ENCODE measurements at regions not wholly inside any gene's neighbourhood (a gene's known extent, or its start where the extent isn't known, plus 50 kb on each side); places are given as distances from the start of the nearest gene placed in this dataset.

DNA sequence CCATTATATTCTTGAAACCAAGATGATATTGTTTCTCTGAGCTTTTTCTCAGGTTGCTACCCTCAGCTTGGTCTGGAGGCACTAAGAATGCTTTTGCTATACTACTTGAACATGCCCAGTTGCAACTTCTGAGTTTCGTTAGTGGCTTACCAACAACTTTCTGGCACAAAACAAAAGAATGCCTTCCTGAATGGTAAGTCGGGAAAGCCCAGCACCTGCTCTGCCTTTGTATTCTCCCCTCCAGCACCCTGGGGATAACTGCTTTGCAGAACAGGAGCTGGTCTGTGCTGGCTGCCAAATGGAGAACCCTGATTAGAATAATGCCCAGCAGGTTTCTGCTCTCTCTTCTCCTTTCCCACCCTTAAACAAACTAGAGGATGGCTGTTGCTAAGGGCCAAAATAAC, 149.3 kb downstream of the TGFB2 start:
- no peak for DNase-seq
- no peak for ATAC-seq
- Histone ChIP-seq H3K9me3 (no peaks in the 10 kb centered on the region), H3K4me1 (peaks cover 6% of the 10 kb centered on the region), H3K36me3 (no peaks in the 10 kb centered on the region), H3K4me3 (no peak overlapping the region), H3K27ac (no peak overlapping the region), H3K27me3 (no peaks in the 10 kb centered on the region)
- TF ChIP-seq, protein P1, sequence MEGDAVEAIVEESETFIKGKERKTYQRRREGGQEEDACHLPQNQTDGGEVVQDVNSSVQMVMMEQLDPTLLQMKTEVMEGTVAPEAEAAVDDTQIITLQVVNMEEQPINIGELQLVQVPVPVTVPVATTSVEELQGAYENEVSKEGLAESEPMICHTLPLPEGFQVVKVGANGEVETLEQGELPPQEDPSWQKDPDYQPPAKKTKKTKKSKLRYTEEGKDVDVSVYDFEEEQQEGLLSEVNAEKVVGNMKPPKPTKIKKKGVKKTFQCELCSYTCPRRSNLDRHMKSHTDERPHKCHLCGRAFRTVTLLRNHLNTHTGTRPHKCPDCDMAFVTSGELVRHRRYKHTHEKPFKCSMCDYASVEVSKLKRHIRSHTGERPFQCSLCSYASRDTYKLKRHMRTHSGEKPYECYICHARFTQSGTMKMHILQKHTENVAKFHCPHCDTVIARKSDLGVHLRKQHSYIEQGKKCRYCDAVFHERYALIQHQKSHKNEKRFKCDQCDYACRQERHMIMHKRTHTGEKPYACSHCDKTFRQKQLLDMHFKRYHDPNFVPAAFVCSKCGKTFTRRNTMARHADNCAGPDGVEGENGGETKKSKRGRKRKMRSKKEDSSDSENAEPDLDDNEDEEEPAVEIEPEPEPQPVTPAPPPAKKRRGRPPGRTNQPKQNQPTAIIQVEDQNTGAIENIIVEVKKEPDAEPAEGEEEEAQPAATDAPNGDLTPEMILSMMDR (IDR thresholded peaks at IDR 0.05), result no peak
- intact Hi-C loops (cut with DNase I), result no loop called here

DNA sequence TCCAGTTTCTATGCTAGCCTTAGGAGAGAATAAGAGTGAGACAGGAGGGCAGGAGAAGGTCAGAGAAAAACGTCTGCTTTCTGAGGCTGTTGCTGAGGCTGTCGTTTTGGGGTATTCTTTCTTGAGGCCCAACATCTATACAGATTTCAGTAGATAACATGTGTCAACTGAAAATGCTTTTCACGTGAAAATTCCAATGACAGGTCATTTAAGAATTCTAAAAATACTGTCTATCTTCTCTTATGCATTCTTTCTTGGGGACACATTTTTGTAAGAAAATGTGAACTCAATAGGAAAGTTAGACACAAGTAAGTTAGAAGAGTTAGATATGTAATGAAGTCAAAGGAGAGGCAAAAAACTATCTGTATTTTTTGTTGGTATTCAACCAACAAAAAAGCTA, 150.8 kb downstream of the TGFB2 start:
- H3K27me3 ChIP-seq, result no peaks in the 10 kb centered on the region
- H3K27ac ChIP-seq, result no peak overlapping the region
- H3K9me3 ChIP-seq, result no peaks in the 10 kb centered on the region
- H3K4me1 ChIP-seq, result peaks cover 11% of the 10 kb centered on the region
- TF ChIP-seq, protein P1 (IDR thresholded peaks at IDR 0.05), result no peak
- ATAC-seq (no peak), DNase-seq (no peak)
- H3K36me3 ChIP-seq, result no peaks in the 10 kb centered on the region
- H3K4me3 ChIP-seq, result no peak overlapping the region
- intact Hi-C loops (cut with DNase I), result no loop called here

DNA sequence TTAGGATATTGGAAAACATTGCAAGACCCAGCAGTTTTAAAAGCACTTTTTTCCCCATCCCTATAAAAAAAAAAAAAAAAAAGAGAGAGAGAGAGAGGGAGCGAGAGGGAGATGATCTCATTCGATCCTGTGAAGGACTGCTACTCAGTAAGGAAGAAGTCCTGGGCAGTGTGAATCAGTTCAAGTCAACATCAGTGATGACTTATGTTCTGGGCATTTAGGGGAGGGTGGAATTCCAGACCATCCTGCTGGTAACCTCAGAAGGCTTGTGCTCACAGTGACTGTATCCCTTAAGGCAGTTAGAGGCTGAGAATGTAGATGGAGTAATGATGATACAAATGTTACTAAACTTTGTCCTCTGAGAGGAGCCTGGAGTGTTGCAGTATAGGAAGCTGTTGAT, 151.4 kb downstream of the TGFB2 start:
- DNase-seq (no peak), ATAC-seq (no peak)
- Histone ChIP-seq H3K36me3 (no peaks in the 10 kb centered on the region), H3K4me1 (peaks cover 11% of the 10 kb centered on the region), H3K9me3 (no peaks in the 10 kb centered on the region), H3K27me3 (no peaks in the 10 kb centered on the region), H3K4me3 (no peak overlapping the region), H3K27ac (no peak overlapping the region)
- intact Hi-C loops (cut with DNase I), result no loop called here
- TF ChIP-seq, protein P1 (IDR thresholded peaks at IDR 0.05), result no peak

DNA sequence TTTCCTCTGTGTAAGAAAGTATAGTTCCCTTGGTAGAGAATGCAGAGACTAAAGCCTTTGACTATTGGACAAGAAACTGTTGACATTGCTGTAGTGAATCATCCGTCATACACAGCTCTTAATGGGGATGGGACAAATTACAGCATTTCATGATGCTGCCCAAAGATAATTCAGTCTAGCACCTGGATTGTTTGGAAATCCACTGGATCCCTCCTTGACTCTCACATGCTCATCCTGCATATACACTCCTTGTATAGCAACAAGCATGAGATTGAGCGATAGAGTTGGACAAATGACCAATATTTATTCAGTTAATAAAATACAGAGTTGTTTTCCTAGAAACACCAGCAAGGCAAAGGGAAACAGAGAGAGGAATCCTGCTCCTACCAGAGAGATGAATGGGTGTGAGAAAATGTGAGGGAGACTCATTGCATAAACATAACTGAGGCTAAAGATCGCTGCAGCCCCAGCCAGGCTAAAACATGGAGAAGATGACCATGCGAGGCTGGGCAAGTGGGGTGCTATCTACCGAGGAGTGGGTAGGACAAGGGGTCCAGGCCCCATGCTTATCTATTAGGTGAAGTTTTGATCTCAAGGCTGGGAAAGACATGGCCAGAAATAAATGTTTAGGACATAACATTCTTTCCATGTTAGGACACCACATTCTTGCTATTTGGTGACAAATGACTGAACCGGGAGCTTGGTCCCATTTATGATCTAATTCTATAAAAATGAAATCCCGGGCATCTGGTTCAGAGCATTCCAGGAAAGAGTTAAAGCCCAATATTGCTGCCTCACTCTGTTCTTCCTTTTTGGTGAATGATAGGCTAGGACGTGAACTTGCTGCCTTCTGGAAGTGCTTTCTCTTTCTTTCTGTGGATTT, 153.2 kb downstream of the TGFB2 start:
- H3K4me1 ChIP-seq, result peaks cover 11% of the 10 kb centered on the region
- TF ChIP-seq, protein P1 (IDR thresholded peaks at IDR 0.05), result no peak
- peak overlapping the region; percentile 44 for H3K4me3 ChIP-seq
- no peaks in the 10 kb centered on the region for H3K9me3 ChIP-seq
- no peaks in the 10 kb centered on the region for H3K27me3 ChIP-seq
- DNase-seq, result no peak
- intact Hi-C loops (cut with DNase I), result no loop called here
- peak; percentile 41 for ATAC-seq
- no peaks in the 10 kb centered on the region for H3K36me3 ChIP-seq
- peak overlapping the region; percentile 65 for H3K27ac ChIP-seq

DNA sequence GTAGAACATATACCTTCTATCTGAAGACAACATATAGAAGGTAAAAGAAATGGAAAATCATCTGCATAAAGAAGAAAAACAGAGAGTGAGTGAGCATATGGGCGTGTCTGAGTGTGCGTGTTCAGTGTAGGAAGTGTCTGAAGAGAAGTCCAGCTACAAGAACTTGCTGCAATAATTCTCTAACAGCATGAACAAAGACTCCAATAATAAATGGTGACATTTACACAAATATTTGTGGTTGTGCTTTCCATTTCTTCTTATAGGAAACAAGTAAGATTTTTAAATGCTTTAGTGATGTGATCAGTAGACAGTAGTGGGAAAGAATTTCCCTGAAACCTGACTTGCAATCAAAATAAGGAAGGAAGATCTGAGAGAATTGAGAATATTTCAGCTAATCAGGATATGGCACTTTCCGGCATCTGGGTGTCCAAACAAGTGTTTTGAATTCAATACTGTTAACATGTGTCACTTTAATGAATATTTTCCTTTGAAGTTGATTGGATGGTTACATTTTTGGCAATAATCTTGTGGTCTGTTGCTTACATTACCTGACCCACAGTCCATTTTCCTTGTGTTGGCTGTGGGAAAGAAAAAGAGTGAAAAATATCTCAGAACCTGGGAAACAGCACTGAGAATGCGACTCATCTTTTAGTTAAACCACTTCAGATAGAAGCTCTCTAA, 154.0 kb downstream of the TGFB2 start:
- no peaks in the 10 kb centered on the region for H3K9me3 ChIP-seq
- H3K4me3 ChIP-seq, result peak overlapping the region; percentile 44
- H3K27ac ChIP-seq, result peak overlapping the region; percentile 65
- intact Hi-C loops (cut with DNase I), result no loop called here
- DNase-seq, result no peak
- H3K4me1 ChIP-seq, result peaks cover 11% of the 10 kb centered on the region
- peak; percentile 67 for ATAC-seq
- H3K36me3 ChIP-seq, result no peaks in the 10 kb centered on the region
- TF ChIP-seq, protein P1 (IDR thresholded peaks at IDR 0.05), result no peak
- H3K27me3 ChIP-seq, result no peaks in the 10 kb centered on the region
